HG02798 (cell line): ENCODE measurements at regions not wholly inside any gene's neighbourhood (a gene's known extent, or its start where the extent isn't known, plus 50 kb on each side); places are given as distances from the start of the nearest gene placed in this dataset.
"Not testable (repeated sequence)": the region's sequence is repeated elsewhere in the genome, so short reads cannot be mapped to it uniquely, and the experiment has no call there.

Experiments
- ATAC-seq: cut with Tn5 transposase; IDR thresholded peaks from one replicate; pipeline ENCODE4 v1.9.1; 2021; ENCODE audit warnings: mild to moderate bottlenecking; ENCODE audit not compliant: unreplicated experiment, poor library complexity

DNA sequence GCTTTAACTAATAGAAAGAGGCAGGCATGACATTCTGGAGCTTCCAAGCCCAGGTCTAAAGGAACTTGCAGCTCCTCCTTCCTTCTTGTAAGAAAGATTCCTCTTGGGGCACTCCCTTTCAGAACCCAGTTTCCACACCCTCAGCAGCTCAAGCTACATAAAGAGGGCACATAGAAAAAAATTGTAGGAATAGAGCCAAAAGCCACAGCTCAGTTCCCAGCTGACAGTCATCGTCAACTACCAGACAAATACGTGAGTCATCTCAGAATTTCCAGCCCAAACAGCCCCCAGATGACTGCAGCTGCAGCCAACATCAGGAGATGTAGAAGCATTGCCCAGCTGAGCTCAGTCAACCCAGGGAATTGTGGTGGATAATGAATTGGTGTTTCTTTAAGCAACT is 349.8 kb upstream of the ARID1B start:
- no peak for ATAC-seq

DNA sequence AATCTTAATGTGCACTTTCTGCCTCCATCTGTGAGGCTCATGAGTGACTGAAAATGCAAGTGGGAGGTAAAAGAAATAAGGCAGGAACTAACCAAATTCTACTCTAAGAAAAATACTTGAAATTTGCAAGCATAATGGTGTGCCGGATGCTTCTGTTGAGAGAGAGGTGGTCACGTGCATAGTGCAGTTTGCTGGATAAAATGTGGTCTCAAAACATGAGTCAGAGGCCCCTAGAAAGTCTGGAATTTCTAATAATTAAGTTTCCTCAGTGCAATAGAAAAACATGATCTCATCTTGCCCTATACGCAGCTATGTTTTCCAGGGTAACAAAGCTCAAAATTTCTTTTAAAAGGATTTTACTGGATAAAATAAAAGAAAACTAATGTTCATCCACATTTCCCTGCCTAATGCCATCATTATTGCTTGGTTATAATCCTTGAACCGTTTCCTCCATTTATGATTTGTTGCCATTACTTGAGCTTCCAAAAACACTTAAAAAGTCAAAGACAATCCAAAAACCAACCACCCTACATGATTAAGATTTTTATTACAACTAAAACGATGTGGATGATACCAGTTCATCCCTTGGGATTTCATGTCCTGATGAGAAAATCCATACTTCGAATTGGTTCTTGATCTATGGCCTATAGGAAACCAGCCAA is 351.7 kb upstream of the ARID1B start:
- no peak for ATAC-seq

DNA sequence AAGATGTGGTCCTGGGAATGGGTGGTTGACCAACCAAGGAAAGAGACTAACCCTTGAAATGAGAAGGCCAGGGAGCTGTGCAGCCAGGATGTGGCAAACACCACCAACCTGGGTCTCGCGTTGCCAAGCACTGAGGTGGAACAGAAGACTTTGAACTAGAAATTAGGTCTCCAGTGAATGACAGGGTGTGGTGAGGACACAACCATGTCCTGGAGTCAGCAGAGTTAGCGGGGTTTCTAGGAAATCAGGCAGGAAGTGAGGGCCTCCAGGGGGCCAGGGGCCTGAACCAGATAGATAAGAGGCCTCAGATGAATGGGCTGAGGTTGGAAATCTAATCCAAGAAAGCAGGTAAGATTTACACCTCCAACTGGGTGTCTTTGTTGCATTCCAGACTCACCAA is 353.3 kb upstream of the ARID1B start:
- no peak for ATAC-seq

DNA sequence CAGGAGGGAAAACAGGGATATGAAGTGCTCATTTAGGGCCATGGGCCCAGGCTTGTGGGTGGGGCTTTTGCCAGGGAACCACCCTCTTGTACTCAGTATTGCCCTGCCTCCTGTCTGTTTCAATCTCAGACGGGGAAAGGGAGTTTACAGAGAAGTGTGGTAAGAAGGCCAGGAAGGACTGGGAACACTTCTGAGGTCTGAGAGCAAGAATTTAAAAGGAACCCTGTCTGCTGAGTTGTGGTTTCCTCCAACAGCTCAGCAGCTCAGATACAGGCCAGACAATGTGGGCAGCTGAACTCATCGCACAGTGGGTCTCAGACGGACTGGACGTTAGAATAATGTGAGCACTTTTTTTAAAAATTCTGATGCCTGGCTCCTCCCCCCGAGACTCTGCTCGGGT is 354.1 kb upstream of the ARID1B start:
- no peak for ATAC-seq

DNA sequence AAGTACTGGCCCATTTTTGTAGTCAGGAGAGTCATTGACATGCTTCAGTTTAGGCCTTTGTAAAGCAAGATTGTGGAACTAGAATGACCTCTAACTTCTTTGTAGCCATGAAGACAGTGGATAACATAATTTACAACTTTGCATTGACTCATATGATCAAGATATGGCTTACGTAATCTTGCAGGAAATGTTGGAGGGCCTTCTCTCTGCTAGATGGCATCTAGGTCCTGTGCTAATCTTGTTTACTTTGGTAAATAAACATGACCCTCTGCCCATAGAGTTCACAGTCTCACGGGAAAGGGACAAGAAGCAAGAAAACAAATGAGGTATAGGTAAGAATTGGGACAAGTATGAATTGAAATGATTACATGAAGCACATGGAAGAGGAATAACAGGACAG is 355.2 kb upstream of the ARID1B start:
- no peak for ATAC-seq

DNA sequence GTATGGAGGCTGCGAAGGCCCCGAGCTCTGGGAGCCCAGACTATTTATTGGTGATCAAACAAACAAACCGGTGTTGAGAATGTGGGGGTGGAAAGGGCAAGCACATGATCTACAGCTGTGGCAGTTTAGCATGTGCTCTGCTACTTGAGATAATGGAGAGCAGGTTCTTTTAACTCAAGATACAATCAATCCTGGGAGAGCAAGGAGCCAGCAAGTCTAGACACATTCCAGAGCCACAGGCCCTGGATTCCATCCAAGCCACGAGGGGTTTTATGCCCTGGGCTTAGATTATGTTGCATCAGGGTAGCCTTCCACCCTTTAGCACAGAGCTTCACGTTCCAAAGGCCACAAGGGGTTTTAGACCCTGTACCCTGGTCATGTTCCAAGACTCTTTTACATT is 355.9 kb upstream of the ARID1B start:
- ATAC-seq = not testable (repeated sequence)

DNA sequence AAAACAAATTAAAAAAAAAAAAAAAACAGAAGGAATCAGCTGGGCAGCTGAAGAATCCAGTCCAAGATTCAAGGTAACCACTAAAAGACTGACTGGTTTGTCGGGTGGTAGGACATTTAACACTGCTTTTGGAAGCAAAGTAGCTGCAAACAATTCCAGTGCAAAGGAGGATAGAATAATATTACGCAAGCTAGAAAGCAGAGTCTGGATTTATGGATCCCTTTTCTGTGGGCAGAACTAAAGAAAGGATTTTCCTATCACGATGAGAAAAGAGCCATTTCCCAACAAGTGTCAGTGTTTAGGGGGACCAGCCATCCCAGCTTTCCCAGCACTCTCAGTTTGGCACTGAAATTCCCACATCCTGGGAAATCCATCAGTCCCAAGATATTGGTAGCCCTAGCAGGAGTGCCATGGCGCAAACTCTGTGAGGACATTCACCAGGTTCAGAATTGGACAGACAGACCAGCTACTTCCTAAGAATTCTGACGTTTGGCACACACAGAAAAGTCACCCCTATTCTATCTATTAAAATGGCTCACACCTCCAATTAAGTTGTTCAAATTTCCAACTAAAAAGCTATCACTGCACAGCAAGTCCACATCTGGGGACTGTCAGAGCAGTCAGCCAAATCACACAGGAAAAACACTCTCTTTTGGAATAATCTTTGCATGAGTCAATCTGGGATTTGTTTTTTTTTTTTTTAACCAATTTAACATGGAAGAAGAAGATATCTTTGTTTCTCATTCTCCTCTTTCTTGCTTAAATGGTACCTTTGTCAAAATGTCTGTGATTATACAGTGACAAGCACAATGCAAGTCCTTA is 356.8 kb upstream of the ARID1B start:
- ATAC-seq = no peak

DNA sequence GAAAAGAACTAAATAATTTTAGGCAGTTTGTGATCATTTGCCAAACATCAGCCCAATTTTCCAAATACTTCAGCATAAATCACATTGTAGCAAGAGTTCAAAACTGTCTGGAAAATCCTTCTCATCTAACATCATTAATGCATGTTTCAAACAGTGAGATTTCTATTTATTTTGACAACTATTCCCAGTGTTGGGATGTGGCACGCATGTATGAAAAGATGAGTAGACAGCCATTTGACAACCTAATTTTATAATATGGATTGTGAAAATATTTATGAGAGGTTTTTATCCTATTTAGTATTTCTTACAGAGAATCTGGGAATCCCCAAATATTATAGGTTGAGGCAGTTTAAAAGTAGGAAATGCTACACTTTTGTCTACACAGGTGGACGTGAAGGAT is 357.6 kb upstream of the ARID1B start:
- no peak for ATAC-seq

DNA sequence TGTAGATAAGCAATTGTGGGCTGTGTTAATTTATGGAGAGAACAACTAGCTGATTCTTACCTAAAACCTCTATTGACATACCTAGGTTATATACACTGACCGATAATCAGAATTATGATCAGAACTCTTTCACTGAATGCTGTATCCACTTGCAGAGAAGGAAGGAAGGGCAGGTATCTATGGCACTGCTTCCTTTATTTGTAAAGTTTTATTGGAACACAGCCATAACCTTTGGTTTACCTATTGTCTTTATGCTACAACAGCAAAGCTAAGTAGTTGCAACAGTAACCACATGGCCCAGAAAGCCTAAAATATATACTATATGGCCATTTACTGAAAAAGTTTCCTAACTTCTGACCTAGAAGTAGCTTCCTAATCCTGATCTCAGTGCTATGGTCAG is 358.9 kb upstream of the ARID1B start:
- ATAC-seq = no peak

DNA sequence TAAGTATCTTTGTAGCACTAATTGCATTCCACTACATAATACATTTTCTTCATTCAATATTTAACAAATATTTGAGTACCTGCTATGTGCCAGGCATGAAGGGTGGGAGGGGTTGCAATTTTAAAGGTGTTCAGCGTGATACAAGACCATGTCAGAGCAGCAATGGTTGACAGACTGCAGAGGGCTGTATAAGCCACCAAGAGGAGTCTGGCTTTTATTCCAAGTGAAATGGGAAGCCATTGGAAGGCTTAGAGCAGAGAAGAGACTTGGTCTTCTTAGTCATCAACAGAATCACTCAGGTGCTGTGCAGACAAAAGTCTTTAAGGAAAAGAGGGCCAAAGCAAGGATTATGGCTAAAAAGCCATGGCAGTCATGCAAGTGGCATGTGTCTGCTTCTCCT is 360.8 kb upstream of the ARID1B start:
- no peak for ATAC-seq

DNA sequence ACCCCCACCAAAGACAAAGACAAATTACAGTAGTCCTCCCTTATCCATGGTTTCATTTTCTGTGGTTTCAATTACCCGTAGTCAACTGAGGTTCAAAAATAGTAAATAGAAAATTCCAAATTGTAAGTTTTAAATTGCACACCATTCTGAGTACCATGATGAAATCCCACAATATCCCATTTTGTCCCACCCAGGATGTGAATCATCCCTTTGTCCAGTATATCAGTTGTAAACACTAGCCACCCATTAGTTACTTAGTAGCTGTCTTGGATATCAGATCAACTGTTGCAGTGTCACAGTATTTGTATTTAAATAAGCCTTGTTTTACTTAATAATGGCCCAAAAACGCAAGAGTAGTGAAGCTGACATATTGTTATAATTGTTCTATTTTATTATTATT is 364.0 kb upstream of the ARID1B start:
- ATAC-seq = no peak

DNA sequence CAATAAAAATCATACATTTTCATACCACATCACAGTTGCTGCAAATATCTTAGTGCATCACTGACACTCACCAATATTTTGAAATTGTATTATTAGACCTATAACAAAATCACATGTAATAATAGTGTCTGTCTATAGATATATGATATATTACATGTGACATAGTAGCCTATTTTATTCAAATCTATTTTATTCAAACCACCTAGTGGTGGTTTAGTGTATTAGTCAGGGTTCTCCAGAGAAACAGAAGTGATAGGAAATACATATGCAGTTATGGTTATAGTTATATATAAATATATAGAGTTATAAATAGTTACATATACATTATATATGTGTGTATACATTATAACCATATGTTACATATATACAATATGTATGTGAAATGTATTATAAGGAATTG is 366.5 kb upstream of the ARID1B start:
- ATAC-seq = no peak

DNA sequence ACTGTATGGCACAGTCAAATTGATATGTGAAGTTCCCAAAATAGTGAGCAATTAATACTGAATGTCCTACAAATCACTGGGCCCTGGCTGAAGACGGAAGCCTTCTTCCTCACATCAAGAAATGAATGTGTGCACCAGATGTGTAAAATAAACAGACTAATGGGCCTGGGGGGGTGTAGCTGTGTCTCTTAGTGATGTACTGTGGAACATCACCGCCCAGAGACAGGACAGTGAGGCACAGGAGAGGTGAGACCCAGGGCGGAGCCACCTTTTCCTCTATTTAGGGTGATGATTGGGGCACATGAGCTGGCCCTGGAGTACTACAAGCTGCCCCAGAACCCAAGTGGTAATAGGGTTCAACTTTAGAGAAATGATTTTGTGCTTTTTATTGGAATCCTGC is 368.5 kb upstream of the ARID1B start:
- no peak for ATAC-seq

DNA sequence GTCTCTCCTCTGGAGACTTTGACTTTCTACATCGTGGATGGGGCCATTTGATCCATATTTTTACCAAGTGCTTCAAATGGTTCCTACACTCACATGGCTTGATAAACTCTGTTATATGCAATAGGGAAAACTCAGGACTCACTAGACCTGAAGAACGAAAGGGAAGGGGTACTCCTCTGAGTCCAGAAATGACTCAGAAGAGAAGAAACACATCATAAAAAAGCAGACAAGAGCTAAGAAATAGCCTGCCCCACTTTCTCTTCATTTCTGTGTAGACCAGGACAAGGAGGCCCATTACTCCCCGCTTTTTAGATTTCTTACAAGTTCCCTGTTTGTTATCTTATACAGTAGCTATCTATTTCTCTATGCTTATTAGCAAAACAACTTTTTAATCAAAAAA is 369.8 kb upstream of the ARID1B start:
- ATAC-seq = no peak

DNA sequence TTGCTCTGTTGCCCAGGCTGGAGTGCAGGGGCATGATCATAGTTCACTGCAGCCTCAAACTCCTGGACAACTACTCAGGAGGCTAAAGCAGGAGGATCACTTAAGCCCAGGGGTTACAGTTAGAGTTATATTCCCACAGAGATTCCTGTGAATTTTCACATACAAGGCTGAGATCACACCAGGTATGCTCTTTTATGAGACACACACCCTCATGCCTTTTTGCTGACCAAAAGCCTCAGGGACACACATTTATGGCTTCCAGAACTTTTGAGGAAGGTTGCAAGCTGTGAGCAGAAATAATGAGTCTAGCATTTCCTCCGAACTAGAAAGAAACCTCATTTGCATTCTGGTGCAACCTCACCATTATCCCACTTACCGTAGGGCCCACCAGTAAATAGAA is 370.5 kb upstream of the ARID1B start:
- ATAC-seq = no peak

DNA sequence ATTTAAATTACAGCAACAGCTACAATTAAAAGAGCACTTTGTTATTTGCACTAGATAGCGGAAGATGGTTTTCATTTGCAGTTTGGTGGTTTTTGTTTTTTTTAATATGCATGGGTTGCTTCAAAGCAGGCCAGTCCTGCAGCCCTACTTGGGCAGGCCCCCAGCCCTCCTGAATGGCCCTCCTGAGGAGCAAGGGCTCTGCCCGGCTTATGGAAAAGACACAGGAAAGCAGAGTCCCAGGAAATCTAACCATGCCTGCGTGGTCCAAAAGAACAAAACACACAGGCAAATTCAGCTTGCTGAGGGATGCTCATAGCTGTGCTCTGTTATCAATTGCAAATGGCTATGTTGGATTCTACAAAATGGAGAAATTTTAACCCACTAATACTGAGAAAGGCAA is 371.1 kb upstream of the ARID1B start:
- ATAC-seq = no peak

DNA sequence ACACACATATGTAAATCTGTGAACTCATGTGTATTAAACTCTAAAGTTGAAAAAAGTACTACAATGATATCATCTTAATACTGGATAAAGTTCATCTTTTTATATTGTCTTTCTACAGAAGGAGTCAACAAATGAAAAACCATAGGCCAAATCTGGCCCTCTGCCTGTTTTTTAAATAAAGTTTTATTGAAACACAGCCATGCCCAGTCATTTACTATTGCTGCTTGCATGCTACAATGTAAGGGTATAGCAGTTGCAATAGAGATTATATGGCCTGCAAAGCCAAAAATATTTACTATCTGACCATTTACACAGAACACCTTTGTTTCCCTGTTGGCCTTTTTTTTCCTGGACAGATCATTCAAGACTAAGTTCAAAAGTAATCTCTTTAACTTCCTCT is 374.6 kb upstream of the ARID1B start:
- ATAC-seq = no peak

DNA sequence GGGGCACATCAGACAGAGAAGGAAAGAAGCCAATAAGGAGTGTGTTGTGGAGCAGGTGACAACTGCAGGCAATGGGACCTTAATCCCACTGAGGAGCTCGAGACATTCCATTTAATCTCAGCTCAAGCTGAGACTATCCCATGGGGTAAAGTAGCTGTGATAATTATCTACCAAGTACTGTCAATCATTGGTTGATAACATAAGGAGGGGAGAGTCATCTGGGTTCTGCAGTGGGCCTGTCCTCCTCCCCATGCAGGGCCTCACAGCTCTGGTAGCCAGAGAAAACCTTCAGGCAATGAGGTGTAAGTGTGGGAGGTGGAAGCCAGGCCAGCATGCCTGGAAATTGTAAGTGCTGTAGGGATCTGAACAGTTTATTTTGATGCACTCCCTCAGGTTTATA is 375.0 kb upstream of the ARID1B start:
- ATAC-seq = no peak

DNA sequence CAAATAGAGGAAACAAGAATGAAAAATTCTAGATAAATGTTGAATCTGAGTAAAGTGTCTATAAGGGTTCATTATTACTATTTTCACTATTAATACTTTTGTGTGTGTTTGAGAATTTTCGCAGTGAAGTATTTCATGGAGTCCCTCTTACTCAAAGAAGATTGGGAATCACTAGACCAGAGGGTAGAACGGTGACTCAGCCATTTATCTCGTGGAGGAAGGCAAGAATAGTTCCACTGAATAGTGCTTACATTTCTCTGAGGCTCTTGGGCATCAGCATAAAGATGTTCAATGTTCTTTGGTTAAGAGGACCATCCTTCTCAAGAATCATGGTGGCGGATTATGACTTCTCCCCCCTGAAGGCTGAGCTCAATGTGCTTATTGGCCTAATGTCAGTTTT is 376.7 kb upstream of the ARID1B start:
- no peak for ATAC-seq

DNA sequence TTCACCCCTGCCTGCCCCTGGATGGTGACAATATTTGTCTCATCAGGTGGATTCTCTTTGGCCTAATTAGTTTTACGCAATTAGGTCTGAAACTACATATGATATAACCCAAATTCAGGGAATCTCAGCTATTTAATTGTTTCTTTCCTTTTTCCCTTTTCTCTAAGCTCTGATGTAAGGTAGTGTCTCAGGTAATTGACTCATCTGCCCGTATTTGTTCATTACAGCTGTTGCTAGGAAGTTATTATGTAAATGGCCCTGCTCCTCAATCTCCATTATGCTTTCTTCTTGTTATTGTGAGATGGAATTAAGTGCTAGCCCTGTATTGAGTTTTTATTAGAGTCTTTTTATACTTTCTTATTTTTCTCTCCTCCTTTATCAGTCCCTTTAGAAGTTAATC is 378.2 kb upstream of the ARID1B start:
- ATAC-seq = no peak

DNA sequence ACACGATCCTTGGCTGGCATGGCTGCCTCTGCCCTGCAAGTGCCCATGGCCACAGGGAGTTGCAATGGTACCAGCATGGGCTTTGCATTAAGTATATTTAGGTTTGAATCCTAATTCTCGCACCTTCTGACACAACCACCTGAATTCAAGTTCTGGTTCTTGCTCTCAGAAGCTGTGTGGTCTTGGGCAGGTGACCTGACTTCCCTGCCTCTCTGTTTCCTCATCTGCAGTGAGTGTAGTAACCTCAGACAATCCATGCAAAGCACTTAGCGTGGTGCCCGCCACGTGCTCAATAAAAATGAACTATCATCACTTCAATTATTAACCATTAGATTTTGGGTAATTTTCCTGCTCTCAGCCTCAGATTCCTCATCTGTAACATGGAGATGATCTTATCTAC is 378.8 kb upstream of the ARID1B start:
- no peak for ATAC-seq

DNA sequence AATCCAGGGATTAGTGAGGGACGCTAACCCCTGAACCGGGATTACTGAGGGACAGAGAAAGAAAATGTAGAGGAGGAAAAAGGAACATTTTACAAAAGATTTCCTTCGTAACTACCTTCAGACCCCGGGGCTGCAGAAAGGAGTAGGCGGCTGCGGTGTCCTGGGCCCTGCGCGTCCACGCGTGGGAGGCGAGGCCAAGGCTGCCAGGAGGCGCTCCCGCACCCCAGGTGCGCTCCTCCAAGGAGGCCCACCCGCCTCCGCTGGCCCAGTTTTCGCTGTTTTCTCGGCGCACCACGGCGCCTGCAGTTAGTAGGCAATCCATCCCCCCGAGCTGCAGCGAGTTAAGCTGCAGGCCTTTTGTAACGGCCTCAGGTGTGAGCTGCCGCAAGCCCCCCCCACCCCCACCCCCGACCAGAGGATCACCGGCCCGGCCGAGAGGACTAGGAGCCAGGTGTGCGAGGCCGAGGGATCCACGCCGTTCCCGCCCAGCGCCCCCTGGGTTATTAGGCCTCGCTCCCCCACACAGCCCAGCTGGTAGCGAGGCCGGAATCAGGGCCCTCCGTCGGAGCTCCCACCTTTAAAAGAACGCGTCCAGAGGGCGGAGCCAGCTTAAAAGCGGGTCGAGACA is 380.3 kb upstream of the ARID1B start:
- no peak for ATAC-seq
